Lower lobe of right lung (tissue), 2 donors: ENCODE measurements at regions not wholly inside any gene's neighbourhood (a gene's known extent, or its start where the extent isn't known, plus 50 kb on each side); places are given as distances from the start of the nearest gene placed in this dataset.

Source experiments
- ATAC-seq, 2 donors: fragments of 200-7000 bp; cut with Tn5 transposase; one replicate each; pipeline ENCODE4 v1.9.1; 2020 to 2022; ENCODE audit warnings: mild to moderate bottlenecking in 2 of 2, moderate library complexity in 2 of 2
- DNase-seq: peaks from one replicate; pipeline ENCODE4 v3.0.0-alpha.2; 2020
- H3K27ac ChIP-seq: fragments of 200-600 bp; one replicate; pipeline ENCODE4 v1.8.0; 2022
- H3K27me3 ChIP-seq: fragments of 200-600 bp; one replicate; pipeline ENCODE4 v1.8.0; 2022; ENCODE audit warnings: low read depth
- H3K36me3 ChIP-seq: fragments of 200-600 bp; one replicate; pipeline ENCODE4 v1.8.0; 2022; ENCODE audit warnings: mild to moderate bottlenecking
- H3K4me1 ChIP-seq: fragments of 200-600 bp; one replicate; pipeline ENCODE4 v1.8.0; 2022
- H3K4me3 ChIP-seq: fragments of 200-600 bp; one replicate; pipeline ENCODE4 v1.8.0; 2022; ENCODE audit warnings: mild to moderate bottlenecking
- H3K9me3 ChIP-seq: fragments of 200-600 bp; one replicate; pipeline ENCODE4 v1.8.0; 2022
- CTCF ChIP-seq: fragments of 200-600 bp; IDR thresholded peaks from one replicate; pipeline ENCODE4 v1.8.0; 2022; ENCODE audit warnings: antibody characterized with exemption, mild to moderate bottlenecking
- intact Hi-C: fragments of 100-400 bp; cut with DNase I; formaldehyde crosslinking; loops from one replicate; pipeline ENCODE4 v1.11.0; 2022
- donor health status: DM: no; HTN: yes; CAD: no; lungs with severe emphysema.

GRCh38 chr9:12988258-12988657, 213.4 kb downstream of the LURAP1L start:
- no peaks in the 10 kb centered on the region for H3K9me3 ChIP-seq
- no peaks in the 10 kb centered on the region for H3K27me3 ChIP-seq
- intact Hi-C loops, result no loop called here
- no peak overlapping the region for H3K27ac ChIP-seq
- no peak for ATAC-seq
- H3K36me3 ChIP-seq, result no peaks in the 10 kb centered on the region
- no peak for DNase-seq
- H3K4me3 ChIP-seq, result no peak overlapping the region
- no peaks in the 10 kb centered on the region for H3K4me1 ChIP-seq
- TF ChIP-seq CTCF, result no peak

GRCh38 chr9:12989669-12990068, 214.8 kb downstream of the LURAP1L start:
- H3K36me3 ChIP-seq, result no peaks in the 10 kb centered on the region
- DNase-seq, result no peak
- intact Hi-C loops, result no loop called here
- no peaks in the 10 kb centered on the region for H3K4me1 ChIP-seq
- no peak overlapping the region for H3K27ac ChIP-seq
- TF ChIP-seq CTCF, result no peak
- H3K4me3 ChIP-seq, result no peak overlapping the region
- ATAC-seq, result peak in 1 of 2 donors; percentile 69
- no peaks in the 10 kb centered on the region for H3K9me3 ChIP-seq
- H3K27me3 ChIP-seq, result no peaks in the 10 kb centered on the region

GRCh38 chr9:12993466-12993865, 218.6 kb downstream of the LURAP1L start:
- H3K9me3 ChIP-seq, result no peaks in the 10 kb centered on the region
- no peak for TF ChIP-seq CTCF
- DNase-seq (no peak), ATAC-seq (no peak)
- intact Hi-C loops, result no loop called here
- H3K27ac ChIP-seq, result no peak overlapping the region
- H3K36me3 ChIP-seq, result no peaks in the 10 kb centered on the region
- H3K27me3 ChIP-seq, result no peaks in the 10 kb centered on the region
- H3K4me1 ChIP-seq, result no peaks in the 10 kb centered on the region
- no peak overlapping the region for H3K4me3 ChIP-seq

GRCh38 chr9:12997009-12997408, 222.2 kb downstream of the LURAP1L start:
- no peaks in the 10 kb centered on the region for H3K36me3 ChIP-seq
- ATAC-seq, result no peak
- intact Hi-C loops, result no loop called here
- H3K9me3 ChIP-seq, result no peaks in the 10 kb centered on the region
- no peak for DNase-seq
- H3K27ac ChIP-seq, result no peak overlapping the region
- no peaks in the 10 kb centered on the region for H3K4me1 ChIP-seq
- TF ChIP-seq CTCF, result no peak
- H3K27me3 ChIP-seq, result no peaks in the 10 kb centered on the region
- no peak overlapping the region for H3K4me3 ChIP-seq

- H3K4me3 ChIP-seq, result no peak overlapping the region
- DNase-seq (no peak), ATAC-seq (peak in 1 of 2 donors; percentile 29)
- no peaks in the 10 kb centered on the region for H3K9me3 ChIP-seq
- H3K27me3 ChIP-seq, result no peaks in the 10 kb centered on the region
- H3K4me1 ChIP-seq, result no peaks in the 10 kb centered on the region
- no peak overlapping the region for H3K27ac ChIP-seq
- TF ChIP-seq CTCF, result no peak
- H3K36me3 ChIP-seq, result no peaks in the 10 kb centered on the region
- intact Hi-C loops, result no loop called here
Measured at GRCh38 chr9:13001989-13002580, 227.3 kb downstream of the LURAP1L start.

GRCh38 chr9:13002740-13003139, 227.9 kb downstream of the LURAP1L start:
- no peak for ATAC-seq
- intact Hi-C loops, result no loop called here

More at GRCh38 chr9:13002740-13003139, 227.9 kb downstream of the LURAP1L start:
- H3K4me3 ChIP-seq, result no peak overlapping the region
- TF ChIP-seq CTCF, result no peak
- H3K4me1 ChIP-seq, result no peaks in the 10 kb centered on the region
- H3K27ac ChIP-seq, result no peak overlapping the region
- H3K9me3 ChIP-seq, result no peaks in the 10 kb centered on the region
- DNase-seq, result no peak
- H3K27me3 ChIP-seq, result no peaks in the 10 kb centered on the region
- no peaks in the 10 kb centered on the region for H3K36me3 ChIP-seq
